ENCODE measurements at regions not wholly inside any gene's neighbourhood (a gene's known extent, or its start where the extent isn't known, plus 50 kb on each side); places are given as distances from the start of the nearest gene placed in this dataset.

DNA sequence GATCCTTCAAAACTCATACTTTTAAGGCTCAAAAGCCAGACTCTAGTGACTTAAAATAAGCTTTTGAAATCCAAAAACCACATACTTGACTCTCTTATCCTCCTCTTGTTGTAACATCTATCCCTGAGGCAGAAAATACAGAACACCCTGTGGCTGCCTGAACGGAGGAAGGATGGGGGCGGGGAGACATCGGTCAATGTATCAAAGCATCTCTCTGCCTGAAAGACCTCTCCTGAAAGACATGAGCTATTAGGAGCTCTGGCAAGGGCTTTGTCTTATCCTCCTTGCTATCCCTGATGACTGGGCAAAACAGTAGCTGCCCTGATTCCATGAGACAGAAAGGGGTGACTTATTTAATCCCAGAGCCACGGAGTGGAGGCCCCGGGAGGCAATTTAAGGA is 122.4 kb downstream of the MN1 start:
- Mint-ChIP-seq H3K36me3 (ENCODE audit: low read depth) (no peaks in the 10 kb centered on the region), H3K27ac (ENCODE audit: unreplicated experiment) (no peak overlapping the region), H3K4me1 (peaks cover 75% of the 10 kb centered on the region), H3K9me3 (no peaks in the 10 kb centered on the region), H3K27me3 (ENCODE audit: low read depth) (no peaks in the 10 kb centered on the region), H3K4me3 (peak overlapping the region; percentile 5)
- TF ChIP-seq, protein P1, sequence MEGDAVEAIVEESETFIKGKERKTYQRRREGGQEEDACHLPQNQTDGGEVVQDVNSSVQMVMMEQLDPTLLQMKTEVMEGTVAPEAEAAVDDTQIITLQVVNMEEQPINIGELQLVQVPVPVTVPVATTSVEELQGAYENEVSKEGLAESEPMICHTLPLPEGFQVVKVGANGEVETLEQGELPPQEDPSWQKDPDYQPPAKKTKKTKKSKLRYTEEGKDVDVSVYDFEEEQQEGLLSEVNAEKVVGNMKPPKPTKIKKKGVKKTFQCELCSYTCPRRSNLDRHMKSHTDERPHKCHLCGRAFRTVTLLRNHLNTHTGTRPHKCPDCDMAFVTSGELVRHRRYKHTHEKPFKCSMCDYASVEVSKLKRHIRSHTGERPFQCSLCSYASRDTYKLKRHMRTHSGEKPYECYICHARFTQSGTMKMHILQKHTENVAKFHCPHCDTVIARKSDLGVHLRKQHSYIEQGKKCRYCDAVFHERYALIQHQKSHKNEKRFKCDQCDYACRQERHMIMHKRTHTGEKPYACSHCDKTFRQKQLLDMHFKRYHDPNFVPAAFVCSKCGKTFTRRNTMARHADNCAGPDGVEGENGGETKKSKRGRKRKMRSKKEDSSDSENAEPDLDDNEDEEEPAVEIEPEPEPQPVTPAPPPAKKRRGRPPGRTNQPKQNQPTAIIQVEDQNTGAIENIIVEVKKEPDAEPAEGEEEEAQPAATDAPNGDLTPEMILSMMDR (conservative IDR thresholded peaks at IDR 0.05) = no peak
- DNase-seq (ENCODE audit: low read depth, low spot score) = no peak

DNA sequence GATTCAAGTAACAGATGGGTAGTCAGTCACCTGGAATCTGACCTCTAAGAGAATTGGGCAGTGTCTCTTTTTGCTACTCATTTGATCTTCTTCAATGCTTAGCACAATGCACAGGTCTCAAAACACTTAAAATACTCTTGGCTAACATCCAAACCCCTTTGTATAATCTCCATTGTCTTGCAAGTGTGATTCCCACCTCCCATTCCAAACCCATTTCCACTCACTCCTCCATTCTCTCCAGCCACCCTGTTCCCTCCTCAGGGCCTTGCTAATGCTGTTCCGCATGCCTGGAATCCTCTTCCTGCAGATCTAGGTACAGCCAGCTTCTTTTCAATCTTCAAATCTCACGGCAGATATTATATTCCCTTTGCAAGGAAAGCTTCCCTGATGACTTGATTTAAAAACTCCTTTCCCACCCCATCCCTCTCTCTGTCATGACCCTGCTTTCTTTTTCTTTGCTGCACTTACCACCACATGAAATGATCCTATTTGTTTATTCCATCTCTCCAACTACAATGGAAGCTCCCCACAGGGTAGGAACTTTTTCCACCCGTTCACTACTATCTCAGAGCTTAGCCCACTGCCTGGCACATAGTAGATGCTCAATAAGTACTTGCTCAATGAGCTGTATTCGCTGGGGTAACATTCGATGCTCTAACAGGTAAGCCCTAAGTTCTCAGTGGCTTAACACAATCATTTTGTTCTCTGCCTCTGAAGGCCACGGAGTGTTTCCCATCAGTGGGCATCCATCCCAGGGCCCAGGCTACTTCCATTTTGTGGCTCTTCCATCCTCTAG is 121.7 kb downstream of the MN1 start:
- Mint-ChIP-seq H3K27me3 (ENCODE audit: low read depth) (no peaks in the 10 kb centered on the region), H3K4me3 (peak overlapping the region; percentile 3), H3K27ac (ENCODE audit: unreplicated experiment) (no peak overlapping the region), H3K9me3 (no peaks in the 10 kb centered on the region), H3K36me3 (ENCODE audit: low read depth) (no peaks in the 10 kb centered on the region), H3K4me1 (peaks cover 70% of the 10 kb centered on the region)
- TF ChIP-seq, protein P1 (conservative IDR thresholded peaks at IDR 0.05) = no peak
- no peak for DNase-seq (ENCODE audit: low read depth, low spot score)

DNA sequence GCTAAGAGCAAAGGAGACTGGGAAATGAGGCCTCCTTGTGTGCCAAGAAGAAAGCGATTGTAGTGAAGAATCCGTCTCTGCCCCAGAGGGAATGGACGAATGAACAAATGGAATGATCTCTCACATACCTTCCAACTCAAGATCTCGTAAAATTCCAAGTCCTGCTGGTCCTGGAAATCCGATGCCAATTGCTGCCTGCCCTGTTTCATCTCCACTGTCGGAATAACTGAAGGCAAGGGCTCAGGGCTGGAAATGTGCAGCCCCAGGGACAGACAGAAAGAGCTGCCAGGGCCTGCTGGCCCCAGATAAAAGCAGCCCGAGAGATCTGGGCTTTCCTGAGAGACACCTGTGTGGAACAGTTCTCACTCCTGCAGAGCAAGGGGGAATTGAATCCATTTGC is 120.9 kb downstream of the MN1 start:
- H3K4me1 Mint-ChIP-seq = peaks cover 74% of the 10 kb centered on the region
- H3K27me3 Mint-ChIP-seq (ENCODE audit: low read depth) = no peaks in the 10 kb centered on the region
- H3K36me3 Mint-ChIP-seq (ENCODE audit: low read depth) = no peaks in the 10 kb centered on the region
- no peak overlapping the region for H3K4me3 Mint-ChIP-seq
- H3K27ac Mint-ChIP-seq (ENCODE audit: unreplicated experiment) = no peak overlapping the region
- H3K9me3 Mint-ChIP-seq = no peaks in the 10 kb centered on the region
- DNase-seq (ENCODE audit: low read depth, low spot score) = no peak
- TF ChIP-seq, protein P1 (conservative IDR thresholded peaks at IDR 0.05) = no peak

DNA sequence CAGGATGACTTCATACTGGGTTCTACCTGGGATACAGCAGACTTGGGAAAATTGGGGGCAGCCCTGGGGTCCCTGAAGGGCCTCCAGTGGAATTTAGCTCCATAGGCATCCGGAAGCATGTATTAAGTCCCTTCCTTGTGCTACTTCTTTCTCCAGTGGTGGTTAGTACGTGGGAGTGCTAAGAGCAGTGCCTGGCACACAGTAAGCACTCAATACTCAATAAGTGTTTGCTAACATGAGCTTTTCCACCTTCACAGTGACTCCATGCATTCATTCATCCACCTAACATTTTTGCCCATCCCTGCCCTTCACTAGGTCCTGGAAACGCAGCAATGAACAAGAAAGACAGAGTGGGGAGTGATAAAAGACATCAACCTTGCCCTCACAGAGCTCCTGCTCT is 120.5 kb downstream of the MN1 start:
- Mint-ChIP-seq H3K27me3 (ENCODE audit: low read depth) (no peaks in the 10 kb centered on the region), H3K36me3 (ENCODE audit: low read depth) (no peaks in the 10 kb centered on the region), H3K4me3 (no peak overlapping the region), H3K27ac (ENCODE audit: unreplicated experiment) (peak overlapping the region; percentile 22), H3K9me3 (no peaks in the 10 kb centered on the region), H3K4me1 (peaks cover 75% of the 10 kb centered on the region)
- TF ChIP-seq, protein P1 (conservative IDR thresholded peaks at IDR 0.05) = no peak
- no peak for DNase-seq (ENCODE audit: low read depth, low spot score)

DNA sequence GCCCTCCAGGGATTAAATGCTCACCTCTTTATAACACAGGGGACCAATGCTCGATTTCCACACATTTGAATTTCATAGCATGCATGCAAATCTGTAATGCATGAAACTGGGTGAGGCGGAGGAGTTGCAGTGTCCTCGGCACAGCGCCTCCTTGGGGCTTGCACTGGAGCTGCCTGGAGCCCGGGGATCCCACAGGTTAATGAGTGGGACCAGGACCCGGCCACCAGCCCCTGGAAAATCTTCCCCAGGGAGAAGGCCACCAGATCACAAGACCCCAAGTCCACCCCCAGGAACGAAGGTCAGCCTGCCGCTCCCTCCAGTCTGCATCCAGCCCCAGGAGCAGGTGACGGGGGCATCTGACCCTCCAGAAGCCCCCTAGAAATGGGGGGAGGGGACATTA is 119.1 kb downstream of the MN1 start:
- Mint-ChIP-seq H3K9me3 (no peaks in the 10 kb centered on the region), H3K36me3 (ENCODE audit: low read depth) (no peaks in the 10 kb centered on the region), H3K4me1 (peaks cover 76% of the 10 kb centered on the region), H3K27me3 (ENCODE audit: low read depth) (no peaks in the 10 kb centered on the region), H3K27ac (ENCODE audit: unreplicated experiment) (peak overlapping the region; percentile 1), H3K4me3 (no peak overlapping the region)
- TF ChIP-seq, protein P1 (conservative IDR thresholded peaks at IDR 0.05) = peak; percentile 54
- peak; percentile 40 for DNase-seq (ENCODE audit: low read depth, low spot score)
